AG04449 (cell line): ENCODE measurements at regions not wholly inside any gene's neighbourhood (a gene's known extent, or its start where the extent isn't known, plus 50 kb on each side); places are given as distances from the start of the nearest gene placed in this dataset.

Experiments used
- CTCF ChIA-PET: fragments of 350-600 bp; formaldehyde crosslinking; extraction: SDS; loops from one replicate; lab custom pipeline; 2021; ENCODE audit warnings: antibody characterized with exemption; lab: Yijun Ruan, JAX
- POLR2A ChIA-PET: fragments of 400-600, 350-600 bp; formaldehyde crosslinking; extraction: SDS; loops from one replicate; lab custom pipeline; 2020; ENCODE audit warnings: antibody characterized with exemption, inconsistent platforms; lab: Yijun Ruan, JAX
- DNase-seq: peaks from one replicate; pipeline ENCODE4 v3.0.0-alpha.2; 2010; ENCODE audit warnings: low read depth, low spot score
- H3K4me3 ChIP-seq: 2 replicates; pipeline ENCODE4 v1.5.1; 2011; ENCODE audit warnings: low read depth, mild to moderate bottlenecking, control low read depth, low read length
- TF ChIP-seq, protein P1 (sequence below): IDR thresholded peaks from one replicate; pipeline ENCODE4 v1.5.1; 2011; ENCODE audit warnings: mild to moderate bottlenecking, moderate library complexity, low read length, control low read depth, inconsistent platforms; ENCODE audit not compliant: insufficient read depth; ENCODE audit errors: missing control alignments

DNA sequence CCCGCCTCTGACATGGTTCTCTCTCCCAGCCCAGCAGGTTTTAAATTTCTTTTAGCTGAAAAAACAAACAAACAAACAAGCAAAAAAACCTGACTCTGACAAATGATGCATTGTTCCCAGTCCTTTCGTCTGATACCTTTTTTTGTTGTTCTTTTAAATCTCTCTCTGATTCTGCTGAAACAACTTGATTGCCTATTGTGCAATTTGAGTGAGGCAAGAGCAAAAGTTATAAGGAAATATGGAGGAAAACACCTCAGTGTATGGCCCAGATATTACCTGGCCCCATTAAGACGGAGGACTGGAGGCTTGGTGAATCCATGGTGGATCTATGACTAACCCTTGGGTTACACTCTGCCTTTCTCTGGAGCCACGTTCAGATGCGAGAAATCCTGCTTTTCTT lies 164.0 kb downstream of the MELK start:
- POLR2A ChIA-PET = no interaction called here
- H3K4me3 ChIP-seq = no peak overlapping the region
- TF ChIP-seq, protein P1, sequence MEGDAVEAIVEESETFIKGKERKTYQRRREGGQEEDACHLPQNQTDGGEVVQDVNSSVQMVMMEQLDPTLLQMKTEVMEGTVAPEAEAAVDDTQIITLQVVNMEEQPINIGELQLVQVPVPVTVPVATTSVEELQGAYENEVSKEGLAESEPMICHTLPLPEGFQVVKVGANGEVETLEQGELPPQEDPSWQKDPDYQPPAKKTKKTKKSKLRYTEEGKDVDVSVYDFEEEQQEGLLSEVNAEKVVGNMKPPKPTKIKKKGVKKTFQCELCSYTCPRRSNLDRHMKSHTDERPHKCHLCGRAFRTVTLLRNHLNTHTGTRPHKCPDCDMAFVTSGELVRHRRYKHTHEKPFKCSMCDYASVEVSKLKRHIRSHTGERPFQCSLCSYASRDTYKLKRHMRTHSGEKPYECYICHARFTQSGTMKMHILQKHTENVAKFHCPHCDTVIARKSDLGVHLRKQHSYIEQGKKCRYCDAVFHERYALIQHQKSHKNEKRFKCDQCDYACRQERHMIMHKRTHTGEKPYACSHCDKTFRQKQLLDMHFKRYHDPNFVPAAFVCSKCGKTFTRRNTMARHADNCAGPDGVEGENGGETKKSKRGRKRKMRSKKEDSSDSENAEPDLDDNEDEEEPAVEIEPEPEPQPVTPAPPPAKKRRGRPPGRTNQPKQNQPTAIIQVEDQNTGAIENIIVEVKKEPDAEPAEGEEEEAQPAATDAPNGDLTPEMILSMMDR = no peak
- no peak for DNase-seq
- CTCF ChIA-PET = no interaction called here

DNA sequence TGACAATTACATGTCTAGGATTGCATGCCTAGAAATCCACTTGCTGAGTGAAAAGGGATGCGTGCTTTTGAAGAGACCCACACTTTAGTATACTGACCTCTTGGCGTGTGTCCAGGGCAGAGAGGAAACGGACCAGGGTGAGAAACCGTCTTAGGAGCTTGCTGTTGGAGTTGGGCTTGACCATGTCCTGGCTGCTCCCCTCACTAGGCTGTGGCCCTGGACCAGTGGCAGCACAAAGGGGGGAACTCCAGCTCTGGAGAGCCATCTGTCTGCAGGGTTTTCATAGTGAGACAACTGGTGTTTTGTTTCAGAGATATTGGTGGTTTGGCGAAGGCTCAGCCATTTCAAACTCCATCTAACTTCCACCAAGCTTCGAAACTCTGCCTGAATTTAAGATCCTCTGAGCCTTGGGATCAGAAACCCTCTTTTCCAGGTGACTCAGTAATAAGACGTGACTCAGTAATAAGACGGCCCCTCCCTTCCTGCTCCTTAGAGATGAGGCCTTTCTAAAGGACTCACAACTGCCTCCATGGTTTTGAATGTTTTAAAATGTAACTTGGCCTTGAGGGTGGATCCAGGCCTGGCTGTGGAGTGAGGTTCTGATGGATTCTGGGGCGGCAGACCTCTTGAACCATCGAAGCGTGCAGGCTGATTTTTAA lies 165.8 kb downstream of the MELK start:
- POLR2A ChIA-PET = no interaction called here
- TF ChIP-seq, protein P1 = no peak
- CTCF ChIA-PET = interaction anchor here (1.7 kb wide), 1 partner anchor 332 kb away, joined by 7 read pairs; no protein-coding TSS in a partner anchor
- DNase-seq = no peak
- no peak overlapping the region for H3K4me3 ChIP-seq

DNA sequence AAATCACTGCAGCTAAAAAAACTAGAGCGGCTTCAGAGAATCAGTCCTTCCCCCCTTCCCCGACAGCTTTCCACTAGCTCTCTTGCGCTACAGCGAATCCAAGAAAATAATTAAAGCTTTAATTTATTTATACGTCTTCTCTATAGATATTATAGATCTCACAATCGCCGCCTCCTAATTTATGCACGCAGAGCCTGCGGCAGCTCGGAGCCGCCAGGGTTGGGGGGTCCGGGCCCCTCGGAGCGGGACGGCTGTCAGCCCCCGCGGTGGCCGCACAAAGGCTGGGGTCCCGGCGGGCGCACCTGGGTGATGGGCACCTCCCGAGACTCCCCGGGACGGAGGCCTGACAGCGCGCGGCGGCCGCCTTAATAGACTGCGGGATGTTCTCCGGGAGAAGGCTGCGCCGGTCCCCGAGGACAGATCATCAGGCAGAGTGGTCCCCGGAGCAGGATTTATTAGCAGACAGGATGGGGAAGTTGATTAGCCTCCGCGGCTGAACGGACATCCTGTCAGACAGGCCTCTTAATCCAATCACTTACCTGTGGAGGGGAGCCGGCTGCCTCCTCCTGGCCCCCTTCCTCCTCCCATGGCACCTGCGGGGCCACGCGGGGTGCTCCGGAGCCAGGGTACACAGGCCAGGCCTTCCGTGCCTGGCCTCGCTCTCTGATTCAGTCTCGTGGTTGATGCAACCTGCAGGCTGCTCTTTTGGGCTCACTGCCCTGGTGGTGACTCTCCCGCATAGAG lies 166.8 kb downstream of the MELK start:
- ChIA-PET CTCF (interaction anchor here (0.8 to 1.7 kb wide), 2 partner anchors 10 to 333 kb away, joined by 4 to 7 read pairs; no protein-coding TSS in a partner anchor), POLR2A (no interaction called here)
- no peak for DNase-seq
- TF ChIP-seq, protein P1 = no peak
- no peak overlapping the region for H3K4me3 ChIP-seq

DNA sequence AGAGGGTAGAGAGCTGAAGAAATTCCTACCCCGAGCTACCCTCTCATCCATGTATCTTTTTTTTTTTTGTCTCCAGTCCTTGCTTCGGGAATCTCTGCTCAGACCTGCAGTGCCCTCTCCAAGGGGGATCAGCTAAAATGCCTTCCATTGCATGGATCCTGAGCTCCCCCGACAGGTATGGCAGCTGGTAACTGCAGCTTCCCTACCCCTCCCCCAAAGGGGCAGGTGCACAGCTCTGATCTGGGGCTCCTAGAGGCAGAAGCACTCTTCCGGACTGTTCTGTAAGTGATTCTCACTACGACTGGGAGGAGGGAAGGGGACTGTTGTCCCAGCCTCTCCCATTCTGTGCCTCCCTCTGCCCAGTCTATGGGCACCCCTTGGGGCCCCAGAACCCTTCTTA lies 169.6 kb downstream of the MELK start:
- ChIA-PET POLR2A (no interaction called here), CTCF (no interaction called here)
- DNase-seq = no peak
- no peak overlapping the region for H3K4me3 ChIP-seq
- TF ChIP-seq, protein P1 = no peak

DNA sequence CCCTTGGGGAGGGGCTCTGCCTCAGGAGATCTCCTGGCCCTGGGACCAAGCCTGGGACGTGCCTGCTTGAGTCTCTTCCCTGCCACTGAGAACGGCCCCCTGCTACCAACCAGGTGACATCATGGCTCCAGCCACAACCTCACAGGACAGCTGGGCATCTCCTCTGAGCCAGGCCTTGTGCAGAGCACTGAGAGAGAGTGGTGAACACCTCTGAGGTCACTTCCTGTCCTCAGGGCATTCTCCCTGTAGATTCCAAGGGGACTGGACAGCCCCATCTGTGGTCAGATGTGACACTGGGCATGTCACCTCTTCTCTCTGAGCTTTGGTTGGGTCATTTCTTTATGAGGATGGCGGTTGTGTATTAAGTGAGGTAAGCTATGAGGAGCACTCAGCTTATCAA lies 172.0 kb downstream of the MELK start:
- TF ChIP-seq, protein P1 = no peak
- H3K4me3 ChIP-seq = no peak overlapping the region
- ChIA-PET CTCF (no interaction called here), POLR2A (no interaction called here)
- DNase-seq = no peak

DNA sequence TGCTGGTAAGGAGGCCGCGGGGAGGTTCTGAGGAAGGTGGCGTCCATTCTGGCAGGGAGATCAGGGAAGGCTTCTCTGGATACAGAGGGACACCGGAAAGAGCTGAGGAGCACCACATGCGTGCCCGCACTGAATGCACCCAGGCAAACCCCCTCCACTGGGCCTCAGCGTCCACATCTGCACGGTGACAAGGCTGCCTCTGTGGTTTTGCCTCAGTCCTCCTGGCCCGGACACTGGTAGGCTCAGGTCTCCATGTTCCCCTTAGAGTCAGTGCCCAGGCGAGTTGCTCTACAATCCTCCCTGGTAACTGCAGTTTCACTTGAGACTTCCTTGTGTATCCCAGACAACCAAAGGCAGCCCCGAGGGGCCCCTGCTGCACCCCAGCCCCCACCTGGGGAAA lies 173.3 kb downstream of the MELK start:
- DNase-seq = no peak
- TF ChIP-seq, protein P1 = no peak
- POLR2A ChIA-PET = no interaction called here
- CTCF ChIA-PET = no interaction called here
- H3K4me3 ChIP-seq = no peak overlapping the region
